GM19372 (cell line): ENCODE measurements at regions not wholly inside any gene's neighbourhood (a gene's known extent, or its start where the extent isn't known, plus 50 kb on each side); places are given as distances from the start of the nearest gene placed in this dataset.
"Not testable (repeated sequence)": the region's sequence is repeated elsewhere in the genome, so short reads cannot be mapped to it uniquely, and the experiment has no call there.

Experiments used
- ATAC-seq: cut with Tn5 transposase; IDR thresholded peaks from one replicate; pipeline ENCODE4 v1.9.1; 2021; ENCODE audit warnings: mild to moderate bottlenecking, low read depth, moderate library complexity; ENCODE audit not compliant: unreplicated experiment

- ATAC-seq: no peak
These were observed 349.5 kb downstream of the C12orf75 start for GRCh38 chr12:105679982-105680381.

GRCh38 chr12:105681341-105681740 lies 350.9 kb downstream of the C12orf75 start:
- ATAC-seq: no peak

GRCh38 chr12:105682821-105683220 lies 352.3 kb downstream of the C12orf75 start:
- not testable (repeated sequence) for ATAC-seq

- not testable (repeated sequence) for ATAC-seq
These were observed 353.3 kb downstream of the C12orf75 start for GRCh38 chr12:105683836-105684235.

GRCh38 chr12:105698075-105698474 lies 367.6 kb downstream of the C12orf75 start:
- ATAC-seq: no peak

GRCh38 chr12:105699209-105699608 lies 368.7 kb downstream of the C12orf75 start:
- no peak for ATAC-seq

- ATAC-seq: no peak
These were observed 374.3 kb downstream of the C12orf75 start for GRCh38 chr12:105704787-105705186.

- no peak for ATAC-seq
These were observed 374.7 kb downstream of the C12orf75 start for GRCh38 chr12:105705235-105705634.

GRCh38 chr12:105705765-105706164 lies 375.3 kb downstream of the C12orf75 start:
- ATAC-seq: no peak

- no peak for ATAC-seq
These were observed 376.0 kb downstream of the C12orf75 start for GRCh38 chr12:105706321-105706972.

GRCh38 chr12:105706973-105707334 lies 376.5 kb downstream of the C12orf75 start:
- ATAC-seq: no peak

- ATAC-seq: no peak
These were observed 383.3 kb downstream of the C12orf75 start for GRCh38 chr12:105713606-105714305.

- ATAC-seq: no peak
These were observed 386.1 kb downstream of the C12orf75 start for GRCh38 chr12:105716621-105717020.

GRCh38 chr12:105721051-105721825 lies 390.7 kb downstream of the C12orf75 start:
- no peak for ATAC-seq

GRCh38 chr12:105721891-105722290 lies 391.4 kb downstream of the C12orf75 start:
- ATAC-seq: no peak

GRCh38 chr12:105723066-105723465 lies 392.6 kb downstream of the C12orf75 start:
- ATAC-seq: no peak

GRCh38 chr12:105723494-105723893 lies 393.0 kb downstream of the C12orf75 start:
- no peak for ATAC-seq

- ATAC-seq: no peak
These were observed 394.1 kb downstream of the C12orf75 start for GRCh38 chr12:105724641-105725040.

GRCh38 chr12:105725054-105725453 lies 394.6 kb downstream of the C12orf75 start:
- no peak for ATAC-seq

GRCh38 chr12:105729181-105729771 lies 398.8 kb downstream of the C12orf75 start:
- ATAC-seq: no peak

- no peak for ATAC-seq
These were observed 399.4 kb downstream of the C12orf75 start for GRCh38 chr12:105729926-105730325.
